GM21529 (cell line): ENCODE measurements at regions not wholly inside any gene's neighbourhood (a gene's known extent, or its start where the extent isn't known, plus 50 kb on each side); places are given as distances from the start of the nearest gene placed in this dataset.

ENCODE experiments used
- ATAC-seq: cut with Tn5 transposase; IDR thresholded peaks from one replicate; pipeline ENCODE4 v1.9.1; 2021; ENCODE audit not compliant: unreplicated experiment

- ATAC-seq = no peak
These were observed 222.6 kb downstream of the TEX36 start for GRCh38 chr10:125460326-125460725.

GRCh38 chr10:125457406-125457805, 225.6 kb downstream of the TEX36 start:
- no peak for ATAC-seq

- ATAC-seq = no peak
These were observed 227.1 kb downstream of the TEX36 start for GRCh38 chr10:125455855-125456254.

GRCh38 chr10:125455431-125455830, 227.5 kb downstream of the TEX36 start:
- ATAC-seq = no peak

DNA sequence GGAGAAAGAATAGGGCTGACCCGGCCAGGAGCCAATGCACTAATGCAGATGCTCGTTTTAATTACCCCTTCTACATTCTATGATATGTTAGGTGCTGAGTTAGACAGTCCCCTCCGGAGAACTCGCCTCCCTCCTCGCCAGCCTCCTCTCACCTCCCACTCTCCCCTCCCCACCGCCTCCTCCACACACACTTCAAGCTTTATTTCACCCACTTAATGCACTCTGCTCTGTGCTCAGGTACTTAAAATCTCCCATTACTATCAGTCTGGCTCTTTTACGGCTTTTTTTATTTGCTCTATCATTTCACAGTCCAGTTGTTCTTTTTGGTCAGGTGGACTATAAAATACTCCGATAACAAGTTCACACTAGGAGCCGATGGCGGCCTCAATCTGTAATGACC, 231.6 kb downstream of the TEX36 start:
- ATAC-seq = no peak

GRCh38 chr10:125450218-125450617, 232.7 kb downstream of the TEX36 start:
- no peak for ATAC-seq

DNA sequence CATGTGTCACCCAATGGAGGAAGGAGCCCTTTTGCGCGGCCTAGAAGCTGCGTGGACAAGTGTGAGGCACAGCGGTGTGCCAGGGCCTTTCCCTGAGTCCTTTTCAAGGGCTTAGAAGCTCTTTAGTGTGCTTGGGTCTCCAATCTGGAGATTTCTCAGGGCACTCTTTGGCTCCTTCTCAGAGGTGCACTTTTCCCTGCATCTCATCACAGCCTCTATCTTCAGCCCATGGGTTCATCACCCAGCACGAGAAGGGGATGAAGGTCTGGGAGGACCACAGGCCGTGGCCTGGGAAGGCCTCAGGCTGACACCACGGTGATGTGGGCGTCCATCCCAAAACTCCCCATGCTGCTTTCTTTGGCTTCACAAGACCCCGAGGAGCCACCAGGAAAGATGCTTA, 233.4 kb downstream of the TEX36 start:
- ATAC-seq = no peak

DNA sequence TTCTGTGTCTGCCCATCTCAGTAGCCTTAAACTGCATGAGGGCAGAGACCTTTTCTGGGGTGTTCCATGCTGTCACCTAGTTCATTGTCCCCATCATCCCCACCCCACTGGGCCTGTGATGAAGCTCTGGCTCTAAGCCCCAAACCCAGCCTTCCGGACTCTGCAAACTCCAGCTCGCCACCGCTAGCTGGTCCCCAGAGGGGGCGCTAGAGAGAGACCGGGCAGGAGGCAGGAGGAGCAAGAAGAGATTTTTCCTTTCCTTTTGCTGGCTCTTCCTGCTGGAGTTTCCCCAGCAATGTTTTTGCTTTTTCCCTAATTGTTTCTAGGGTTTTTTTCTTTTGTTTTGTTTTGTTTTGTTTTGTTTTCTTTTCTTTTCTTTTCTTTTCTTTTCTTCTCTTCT, 234.4 kb downstream of the TEX36 start:
- no peak for ATAC-seq

- no peak for ATAC-seq
These were observed 238.2 kb downstream of the TEX36 start for GRCh38 chr10:125444790-125445189.

DNA sequence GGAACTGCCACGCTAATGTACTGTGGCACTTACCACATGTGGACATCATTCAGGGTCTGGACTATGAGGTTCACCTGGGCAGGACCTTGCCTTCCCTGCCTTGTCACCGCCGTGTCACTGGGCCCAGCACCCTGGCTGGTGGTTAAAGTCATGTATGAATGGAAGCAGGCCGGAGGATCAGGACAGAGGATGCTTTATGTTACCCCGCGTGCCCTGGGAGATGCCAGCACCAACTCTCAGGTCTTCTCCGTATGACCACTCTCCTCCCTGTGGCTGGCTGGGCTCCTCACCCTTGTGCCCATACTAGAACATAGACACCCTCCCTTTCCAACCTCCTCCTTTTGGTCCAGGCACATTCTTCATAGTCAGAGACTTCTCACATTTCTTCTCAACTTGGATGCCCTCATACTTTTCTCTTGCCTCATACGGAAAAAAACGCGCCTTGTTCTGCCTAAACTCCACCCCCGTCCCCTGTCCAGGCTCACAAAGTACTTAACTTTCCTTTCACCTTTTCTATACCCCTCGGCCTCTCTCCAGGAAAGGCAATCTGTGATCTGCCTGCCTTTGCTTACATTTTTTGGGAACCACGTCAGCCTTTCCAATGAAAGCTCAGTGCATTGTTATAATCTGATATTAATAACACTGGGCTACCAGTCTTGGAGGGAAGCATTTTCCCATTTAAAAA, 240.0 kb downstream of the TEX36 start:
- ATAC-seq = no peak

DNA sequence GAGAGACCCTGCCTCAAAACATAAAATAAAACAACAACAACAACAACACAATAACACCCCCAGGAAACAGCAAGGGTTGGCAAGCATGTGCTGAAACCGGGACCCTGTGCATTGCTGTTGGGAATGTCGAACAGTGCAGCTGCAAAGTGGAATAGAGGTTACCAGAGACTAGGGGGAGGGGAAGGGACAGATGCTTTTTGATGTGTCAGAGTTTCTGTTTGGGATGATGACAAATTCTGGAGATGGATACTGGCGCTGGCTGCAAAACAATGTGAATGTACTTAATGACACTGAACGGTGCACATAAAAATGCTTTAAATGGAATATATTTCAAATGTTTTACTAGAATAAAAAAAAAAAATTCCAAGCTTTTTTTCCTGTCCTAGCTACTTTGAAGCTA, 241.8 kb downstream of the TEX36 start:
- no peak for ATAC-seq

- ATAC-seq = no peak
These were observed 251.8 kb downstream of the TEX36 start for GRCh38 chr10:125431149-125431548.

GRCh38 chr10:125428054-125428453, 254.9 kb downstream of the TEX36 start:
- no peak for ATAC-seq

DNA sequence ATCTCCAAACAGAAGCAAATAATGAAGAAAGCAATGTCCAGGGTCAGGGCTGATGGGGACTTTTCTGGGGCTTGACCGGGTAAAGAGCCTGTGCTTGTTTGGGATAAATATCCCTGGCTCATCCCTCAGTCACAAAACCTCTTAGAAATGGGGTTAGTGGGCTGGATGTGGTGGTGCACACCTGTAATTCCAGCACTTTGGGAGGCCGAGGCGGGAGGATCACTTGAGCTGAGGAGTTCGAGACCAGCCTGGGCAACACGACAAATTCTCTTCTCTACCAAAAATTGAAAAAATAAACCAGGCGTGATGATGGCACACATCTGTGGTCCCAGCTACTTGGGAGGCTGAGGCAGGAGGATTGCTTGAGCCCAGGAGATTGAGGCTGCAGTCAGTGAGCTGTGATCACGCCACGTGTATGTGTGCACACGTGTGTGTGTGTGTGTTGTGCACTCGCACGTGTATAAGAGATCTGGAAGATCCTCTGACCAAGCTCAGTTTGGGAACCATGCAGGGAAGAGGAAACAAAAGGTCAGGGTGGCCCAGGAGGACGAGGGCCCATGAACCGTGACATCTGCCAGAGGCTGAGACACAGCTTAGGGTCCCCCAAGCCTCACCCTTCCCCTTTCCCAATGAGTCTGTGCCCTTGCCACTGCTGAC, 258.6 kb downstream of the TEX36 start:
- ATAC-seq = no peak

GRCh38 chr10:125423569-125423968, 259.4 kb downstream of the TEX36 start:
- ATAC-seq = no peak

GRCh38 chr10:125419831-125420230, 259.5 kb upstream of the CTBP2 start:
- no peak for ATAC-seq

- no peak for ATAC-seq
These were observed 258.8 kb upstream of the CTBP2 start for GRCh38 chr10:125419146-125419545.

DNA sequence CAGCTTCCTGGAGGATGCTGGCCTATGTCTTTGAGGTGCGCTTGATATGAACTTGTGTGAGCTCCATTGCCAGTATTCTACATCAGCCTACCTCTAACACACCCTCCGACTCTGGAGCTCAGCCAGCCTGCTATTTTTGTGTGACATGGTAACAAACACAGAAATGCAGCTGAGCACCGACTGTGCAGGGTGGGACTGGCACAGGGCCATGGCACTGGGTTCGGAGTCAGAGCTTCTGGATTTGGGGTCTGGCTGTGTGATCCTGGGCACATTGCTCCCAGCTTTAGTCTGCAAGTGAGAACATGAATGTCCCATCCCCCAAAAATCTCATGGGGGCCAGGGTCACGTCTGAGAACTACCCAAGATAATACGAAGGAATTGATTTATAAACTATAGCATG, 257.2 kb upstream of the CTBP2 start:
- ATAC-seq = no peak

DNA sequence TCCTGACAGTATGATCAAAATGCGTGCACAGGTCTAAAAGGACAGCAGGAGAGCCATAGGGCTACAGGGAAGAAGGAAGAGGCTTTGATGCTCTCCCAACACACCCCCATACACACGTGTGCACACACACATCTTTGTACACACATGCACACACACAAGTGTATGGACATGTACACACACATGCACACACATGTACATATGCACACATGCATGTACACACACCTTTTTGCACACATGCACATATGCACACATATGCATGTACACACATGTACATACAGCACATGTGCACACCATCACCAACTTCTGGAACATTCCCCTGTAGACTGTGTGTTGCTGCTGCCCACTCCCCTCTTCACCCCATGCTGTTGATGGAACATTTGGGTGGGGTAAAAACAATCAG, 255.6 kb upstream of the CTBP2 start:
- no peak for ATAC-seq

DNA sequence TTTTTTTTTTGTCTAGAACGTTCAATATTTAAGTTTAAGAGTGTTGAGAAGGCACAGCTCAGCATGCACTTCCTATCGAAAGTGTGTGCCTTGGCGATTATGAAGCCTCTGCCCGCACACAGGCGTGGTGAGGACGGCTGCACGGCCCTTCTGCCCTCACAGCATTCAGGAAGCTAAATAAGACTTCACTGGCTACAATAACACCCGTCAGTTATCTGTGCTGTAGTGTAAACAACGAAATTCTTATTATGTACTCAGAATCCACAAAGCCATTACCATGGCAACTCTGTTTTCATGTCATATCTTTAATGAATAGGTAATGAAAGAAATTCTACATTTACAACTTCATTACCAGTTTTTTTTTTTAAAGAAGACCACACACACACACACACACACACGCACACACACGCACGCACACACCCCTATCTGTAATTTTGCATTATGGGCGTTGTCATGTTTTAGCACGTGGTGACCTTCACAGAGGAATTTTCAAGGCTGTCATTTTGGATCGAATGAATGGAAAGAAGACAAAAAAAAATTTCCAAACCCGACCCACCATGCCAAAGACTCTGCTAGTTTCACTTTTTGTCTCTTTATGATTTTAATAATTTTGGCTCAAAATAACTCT, 254.8 kb upstream of the CTBP2 start:
- ATAC-seq = no peak

DNA sequence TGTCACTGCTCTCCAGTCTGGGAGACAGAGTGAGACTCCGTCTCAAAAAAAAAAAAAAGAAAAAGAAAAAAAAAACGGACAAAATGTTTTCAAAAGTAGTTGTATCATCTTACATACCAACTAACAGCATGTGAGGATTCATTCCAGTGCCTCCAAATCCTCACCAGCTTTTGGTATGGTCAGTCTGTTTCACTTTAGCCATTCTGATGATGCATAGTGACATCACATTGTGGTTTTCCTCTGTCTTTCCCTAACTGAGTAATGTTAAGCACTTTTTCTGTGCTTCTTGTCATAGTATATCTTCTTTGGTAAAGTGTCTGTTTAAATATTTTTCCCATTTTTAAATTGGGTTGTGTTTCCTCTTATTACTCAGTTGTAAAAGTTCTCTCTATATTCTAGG, 251.4 kb upstream of the CTBP2 start:
- ATAC-seq = no peak

DNA sequence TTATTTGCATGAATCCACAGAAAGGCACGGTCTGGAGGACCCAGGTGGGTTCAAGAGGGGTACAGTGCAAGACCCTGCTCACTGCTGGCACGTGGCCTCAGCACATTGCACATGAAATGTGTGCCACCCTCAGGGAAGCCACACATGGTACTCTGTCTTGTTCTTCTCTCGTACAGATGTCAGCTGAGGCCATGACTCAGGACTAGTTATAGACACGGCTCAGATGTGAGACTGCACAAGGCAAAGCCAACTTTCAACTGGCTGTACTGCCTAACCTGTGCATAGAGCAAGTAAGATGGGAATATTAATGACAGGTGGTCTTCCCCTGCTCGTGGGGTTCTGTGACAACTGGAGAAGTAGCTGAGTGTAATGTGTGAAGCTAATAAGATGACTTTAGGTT, 249.4 kb upstream of the CTBP2 start:
- ATAC-seq = no peak
